Osteocyte (in vitro differentiated cells): ENCODE measurements at regions not wholly inside any gene's neighbourhood (a gene's known extent, or its start where the extent isn't known, plus 50 kb on each side); places are given as distances from the start of the nearest gene placed in this dataset.

Source experiments
- DNase-seq: peaks from one replicate; pipeline ENCODE4 v3.0.0; 2021; ENCODE audit warnings: mixed read lengths; ENCODE audit not compliant: unreplicated experiment; ENCODE audit errors: extremely low spot score
- H3K27ac Mint-ChIP-seq: one replicate; pipeline ENCODE4 v1.8.0; 2021; ENCODE audit warnings: mild to moderate bottlenecking, mixed read lengths; ENCODE audit not compliant: unreplicated experiment
- H3K27me3 Mint-ChIP-seq: one replicate; pipeline ENCODE4 v1.8.0; 2021; ENCODE audit warnings: mixed read lengths; ENCODE audit not compliant: unreplicated experiment
- H3K36me3 Mint-ChIP-seq: one replicate; pipeline ENCODE4 v1.8.0; 2021; ENCODE audit warnings: mixed read lengths; ENCODE audit not compliant: unreplicated experiment
- H3K4me1 Mint-ChIP-seq: one replicate; pipeline ENCODE4 v1.8.0; 2021; ENCODE audit warnings: mixed read lengths; ENCODE audit not compliant: unreplicated experiment
- H3K4me3 Mint-ChIP-seq: one replicate; pipeline ENCODE4 v1.8.0; 2021; ENCODE audit warnings: mild to moderate bottlenecking, moderate library complexity, mixed read lengths; ENCODE audit not compliant: unreplicated experiment
- H3K9me3 Mint-ChIP-seq: one replicate; pipeline ENCODE4 v1.8.0; 2021; ENCODE audit warnings: mixed read lengths; ENCODE audit not compliant: unreplicated experiment
- TF ChIP-seq, protein P1 (sequence below): fragments of 200-600 bp; sonication (generic); IDR thresholded peaks from 2 replicates; pipeline ENCODE4 v1.5.0; 2021; ENCODE audit warnings: antibody characterized with exemption, mild to moderate bottlenecking, moderate library complexity

- Mint-ChIP-seq H3K9me3 (no peaks in the 10 kb centered on the region), H3K4me1 (peaks cover 12% of the 10 kb centered on the region), H3K27me3 (no peaks in the 10 kb centered on the region), H3K36me3 (no peaks in the 10 kb centered on the region), H3K27ac (no peak overlapping the region), H3K4me3 (no peak overlapping the region)
- TF ChIP-seq, protein P1, sequence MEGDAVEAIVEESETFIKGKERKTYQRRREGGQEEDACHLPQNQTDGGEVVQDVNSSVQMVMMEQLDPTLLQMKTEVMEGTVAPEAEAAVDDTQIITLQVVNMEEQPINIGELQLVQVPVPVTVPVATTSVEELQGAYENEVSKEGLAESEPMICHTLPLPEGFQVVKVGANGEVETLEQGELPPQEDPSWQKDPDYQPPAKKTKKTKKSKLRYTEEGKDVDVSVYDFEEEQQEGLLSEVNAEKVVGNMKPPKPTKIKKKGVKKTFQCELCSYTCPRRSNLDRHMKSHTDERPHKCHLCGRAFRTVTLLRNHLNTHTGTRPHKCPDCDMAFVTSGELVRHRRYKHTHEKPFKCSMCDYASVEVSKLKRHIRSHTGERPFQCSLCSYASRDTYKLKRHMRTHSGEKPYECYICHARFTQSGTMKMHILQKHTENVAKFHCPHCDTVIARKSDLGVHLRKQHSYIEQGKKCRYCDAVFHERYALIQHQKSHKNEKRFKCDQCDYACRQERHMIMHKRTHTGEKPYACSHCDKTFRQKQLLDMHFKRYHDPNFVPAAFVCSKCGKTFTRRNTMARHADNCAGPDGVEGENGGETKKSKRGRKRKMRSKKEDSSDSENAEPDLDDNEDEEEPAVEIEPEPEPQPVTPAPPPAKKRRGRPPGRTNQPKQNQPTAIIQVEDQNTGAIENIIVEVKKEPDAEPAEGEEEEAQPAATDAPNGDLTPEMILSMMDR = no peak
- DNase-seq = no peak
Observed at GRCh38 chr18:30481871-30482270, 560.7 kb downstream of the DSC3 start.

GRCh38 chr18:30469091-30469490 is 573.5 kb downstream of the DSC3 start:
- no peak for DNase-seq
- H3K36me3 Mint-ChIP-seq = no peaks in the 10 kb centered on the region
- peaks cover 18% of the 10 kb centered on the region for H3K4me1 Mint-ChIP-seq
- H3K27ac Mint-ChIP-seq = peak overlapping the region; percentile 19
- no peak overlapping the region for H3K4me3 Mint-ChIP-seq
- TF ChIP-seq, protein P1 = no peak
- peaks cover 3% of the 10 kb centered on the region for H3K27me3 Mint-ChIP-seq
- peaks cover 3% of the 10 kb centered on the region for H3K9me3 Mint-ChIP-seq

GRCh38 chr18:30465096-30465495 is 577.4 kb downstream of the DSC3 start:
- H3K27me3 Mint-ChIP-seq = peaks cover 6% of the 10 kb centered on the region
- H3K9me3 Mint-ChIP-seq = no peaks in the 10 kb centered on the region
- no peak overlapping the region for H3K4me3 Mint-ChIP-seq
- DNase-seq = no peak
- TF ChIP-seq, protein P1 = no peak
- no peaks in the 10 kb centered on the region for H3K36me3 Mint-ChIP-seq
- peaks cover 18% of the 10 kb centered on the region for H3K4me1 Mint-ChIP-seq
- H3K27ac Mint-ChIP-seq = no peak overlapping the region

DNA sequence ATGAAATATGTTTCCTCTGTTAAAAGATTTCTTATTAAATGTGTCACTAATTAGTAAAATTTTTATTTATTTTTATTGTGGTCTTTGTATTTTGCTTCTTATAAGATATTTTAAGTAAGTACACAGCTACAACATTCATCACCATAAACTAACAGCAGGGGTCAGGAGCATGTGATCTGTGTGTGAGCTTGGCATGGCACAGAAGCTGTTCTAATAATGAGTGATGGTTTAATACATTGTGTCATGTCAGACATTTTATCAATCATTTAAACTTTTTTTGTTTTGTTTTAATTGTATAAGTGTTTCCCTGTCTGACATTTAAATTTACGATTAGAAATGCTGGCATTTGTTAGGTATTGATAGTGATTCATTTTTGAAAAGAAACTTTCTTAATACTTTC is 585.4 kb downstream of the DSC3 start:
- TF ChIP-seq, protein P1 = no peak
- H3K9me3 Mint-ChIP-seq = no peaks in the 10 kb centered on the region
- H3K4me3 Mint-ChIP-seq = no peak overlapping the region
- peaks cover 2% of the 10 kb centered on the region for H3K4me1 Mint-ChIP-seq
- H3K27ac Mint-ChIP-seq = no peak overlapping the region
- no peaks in the 10 kb centered on the region for H3K36me3 Mint-ChIP-seq
- no peak for DNase-seq
- no peaks in the 10 kb centered on the region for H3K27me3 Mint-ChIP-seq

- H3K27ac Mint-ChIP-seq = no peak overlapping the region
- no peak for DNase-seq
- H3K4me3 Mint-ChIP-seq = no peak overlapping the region
- peaks cover 13% of the 10 kb centered on the region for H3K4me1 Mint-ChIP-seq
- H3K9me3 Mint-ChIP-seq = no peaks in the 10 kb centered on the region
- TF ChIP-seq, protein P1 = no peak
- H3K27me3 Mint-ChIP-seq = no peaks in the 10 kb centered on the region
- H3K36me3 Mint-ChIP-seq = no peaks in the 10 kb centered on the region
Observed at GRCh38 chr18:30455741-30456140, 586.8 kb downstream of the DSC3 start.
